Fibroblast of the conjunctiva (primary cell): ENCODE measurements at regions not wholly inside any gene's neighbourhood (a gene's known extent, or its start where the extent isn't known, plus 50 kb on each side); places are given as distances from the start of the nearest gene placed in this dataset.

Experiments
- DNase-seq: peaks from one replicate; pipeline ENCODE4 v3.0.0-alpha.2; 2010; ENCODE audit warnings: low read depth

DNA sequence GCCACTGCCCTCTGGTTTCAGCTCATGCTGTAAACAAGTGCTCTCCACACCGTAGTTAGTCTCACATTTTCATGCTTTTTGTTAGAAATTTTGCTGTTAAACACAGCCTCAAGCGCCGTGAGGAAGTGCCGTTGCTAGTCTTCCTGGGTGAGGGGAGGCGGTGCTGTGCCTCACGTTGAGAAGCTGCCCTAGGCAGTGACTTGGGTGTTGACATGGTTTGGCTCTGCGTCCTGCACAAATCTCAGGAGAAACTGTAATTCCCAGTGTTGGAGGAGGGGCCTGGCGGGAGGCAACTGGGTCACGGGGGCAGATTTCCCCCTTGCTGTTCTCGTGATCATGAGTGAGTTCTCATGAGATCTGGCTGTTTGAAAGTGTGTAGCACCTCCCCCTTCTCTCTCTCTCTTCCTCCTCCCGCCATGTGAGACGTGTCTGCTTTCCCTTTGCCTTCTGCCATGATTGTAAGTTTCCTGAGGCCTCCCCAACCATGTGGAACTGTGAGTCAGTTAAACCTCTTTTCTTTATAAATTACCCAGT lies 95.8 kb downstream of the ERMARD start:
- no peak for DNase-seq

DNA sequence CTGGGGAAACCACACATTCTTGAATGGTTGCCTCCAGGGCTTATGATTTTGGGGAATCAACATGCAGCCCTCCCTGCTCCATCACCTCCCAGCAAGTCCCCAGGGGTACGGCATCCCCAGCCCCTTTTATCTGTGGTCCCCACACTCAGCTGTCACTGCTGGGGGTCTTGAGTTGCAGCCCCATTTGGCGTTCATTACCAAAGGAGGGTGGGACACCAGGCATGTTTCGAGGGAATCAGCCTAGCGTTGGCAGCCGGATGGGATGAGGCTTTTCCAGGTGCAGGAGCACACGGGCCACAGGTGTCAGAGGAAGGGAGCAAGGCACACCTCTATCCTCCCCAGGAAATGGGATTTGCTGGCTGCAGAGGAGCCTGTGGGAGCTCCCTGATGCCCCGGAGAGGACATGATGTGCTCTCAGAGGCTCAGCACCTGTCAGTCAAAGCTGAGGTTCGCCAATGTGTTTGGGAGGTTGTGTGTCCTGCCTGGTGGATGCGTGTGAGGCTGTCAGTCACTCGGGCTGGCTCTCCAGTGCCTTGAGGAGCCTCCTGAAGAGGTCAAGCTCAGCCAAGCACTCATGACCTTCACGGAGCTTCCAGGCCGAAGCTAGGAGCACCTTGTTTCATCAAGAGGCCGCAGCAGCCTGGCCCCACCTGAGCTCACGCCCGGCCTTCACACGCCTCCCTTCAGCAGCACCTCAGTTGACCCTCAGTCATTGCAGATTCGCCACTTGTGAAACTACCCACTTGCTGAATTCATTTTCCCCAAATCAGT lies 95.0 kb downstream of the ERMARD start:
- no peak for DNase-seq

DNA sequence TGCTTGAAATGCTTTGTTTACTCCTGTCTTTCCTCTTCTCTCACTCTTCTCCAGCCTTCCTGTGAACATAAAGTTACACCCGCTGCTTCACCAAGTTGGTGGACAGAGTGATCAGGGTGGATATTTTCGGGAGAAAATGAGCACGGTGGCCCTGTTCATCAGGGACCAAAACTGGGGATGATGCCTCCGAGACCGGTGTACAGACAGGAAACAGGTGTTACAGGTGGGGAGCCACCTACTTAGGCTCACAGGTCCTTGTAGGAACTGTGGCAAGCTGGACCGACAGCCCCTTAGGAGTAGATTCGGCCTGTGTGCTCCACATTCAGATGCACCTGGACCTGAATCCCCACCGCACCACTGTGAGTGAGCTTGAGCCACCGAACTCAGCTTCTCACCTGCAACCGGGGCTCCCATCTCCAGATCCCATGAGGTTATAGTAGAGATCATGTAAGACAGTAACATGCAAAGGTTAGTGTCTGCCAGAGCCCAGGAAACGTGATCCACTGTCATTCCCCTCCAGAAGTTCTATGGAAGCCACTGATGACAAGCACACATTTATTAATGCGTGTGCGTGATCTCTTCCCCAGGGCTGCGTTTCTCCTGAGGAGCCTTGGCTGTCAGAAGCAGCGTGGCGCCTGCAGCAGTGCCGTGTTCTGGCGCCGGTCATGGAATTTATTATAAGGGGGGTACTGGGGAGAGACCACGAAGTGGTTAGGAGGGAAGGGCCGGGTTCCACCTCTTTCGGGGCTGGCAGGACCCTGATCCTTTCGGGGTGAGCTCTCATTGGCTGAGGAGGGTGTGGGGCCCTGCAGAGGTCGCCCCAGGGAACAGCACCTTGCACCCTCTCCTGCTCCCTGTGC lies 94.2 kb downstream of the ERMARD start:
- DNase-seq, result no peak

DNA sequence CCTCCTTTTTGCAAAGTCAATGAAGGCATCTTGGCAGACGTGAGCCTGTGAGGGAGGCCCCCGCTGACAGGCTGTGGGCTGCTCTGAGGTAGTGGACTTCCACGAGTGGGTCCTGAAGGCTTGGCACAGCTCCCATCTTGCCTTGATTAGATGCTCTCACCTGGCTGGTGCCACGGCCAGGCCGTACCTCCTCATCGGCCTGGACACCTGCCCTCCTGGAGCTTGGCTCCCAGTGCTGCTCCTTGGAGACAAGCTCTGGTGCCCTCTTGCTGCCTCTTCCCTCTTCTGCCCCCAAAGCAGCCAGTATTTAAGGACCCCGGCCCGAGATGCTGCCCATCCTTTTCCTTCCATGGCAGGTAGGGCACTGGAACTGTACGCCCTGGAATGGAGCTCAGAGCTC lies 93.5 kb downstream of the ERMARD start:
- no peak for DNase-seq

- no peak for DNase-seq
Observed at GRCh38 chr6:169843991-169844390, 92.6 kb downstream of the ERMARD start.

DNA sequence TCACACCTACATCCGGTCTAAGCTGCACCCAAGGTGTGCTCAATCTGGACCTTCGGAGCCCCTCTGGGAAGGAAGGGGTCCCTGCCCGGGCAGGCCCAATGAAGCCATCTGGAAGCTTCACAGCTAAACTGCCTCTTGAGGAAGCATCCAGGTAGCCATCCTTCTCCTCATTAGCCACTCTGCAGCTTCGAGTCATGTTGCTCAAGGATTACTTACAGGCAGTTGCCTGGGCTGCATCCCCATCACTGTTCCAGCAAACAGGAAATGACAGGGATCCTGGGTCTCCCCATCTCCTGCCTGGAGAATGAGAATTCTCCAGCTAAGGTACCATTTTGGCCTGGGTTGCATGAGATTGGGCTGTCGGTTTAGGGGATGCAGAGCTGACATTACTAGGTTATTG lies 91.7 kb downstream of the ERMARD start:
- no peak for DNase-seq

- DNase-seq, result no peak
Observed at GRCh38 chr6:169841907-169842606, 90.6 kb downstream of the ERMARD start.

DNA sequence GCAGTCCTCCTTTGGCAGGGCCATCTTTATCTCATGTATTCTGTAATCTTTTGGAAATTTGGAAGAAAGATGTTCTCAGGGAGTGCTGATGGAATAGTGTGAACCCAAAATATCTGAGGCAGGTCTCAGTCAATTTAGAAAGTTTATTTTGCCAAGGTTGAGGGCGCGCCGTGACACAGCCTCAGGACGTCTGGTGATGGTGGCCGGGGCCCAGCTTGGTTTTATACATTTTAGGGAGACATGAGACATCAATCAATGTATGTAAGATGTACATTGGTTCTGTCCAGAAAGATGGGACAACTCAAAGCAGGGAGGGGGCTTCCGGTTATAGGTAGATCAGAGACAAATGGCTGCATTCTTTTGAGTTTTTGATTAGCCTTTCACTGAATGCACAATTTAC lies 89.8 kb downstream of the ERMARD start:
- no peak for DNase-seq

- no peak for DNase-seq
Observed at GRCh38 chr6:169839898-169840631, 88.6 kb downstream of the ERMARD start.

- DNase-seq, result no peak
Observed at GRCh38 chr6:169839493-169839892, 88.1 kb downstream of the ERMARD start.

DNA sequence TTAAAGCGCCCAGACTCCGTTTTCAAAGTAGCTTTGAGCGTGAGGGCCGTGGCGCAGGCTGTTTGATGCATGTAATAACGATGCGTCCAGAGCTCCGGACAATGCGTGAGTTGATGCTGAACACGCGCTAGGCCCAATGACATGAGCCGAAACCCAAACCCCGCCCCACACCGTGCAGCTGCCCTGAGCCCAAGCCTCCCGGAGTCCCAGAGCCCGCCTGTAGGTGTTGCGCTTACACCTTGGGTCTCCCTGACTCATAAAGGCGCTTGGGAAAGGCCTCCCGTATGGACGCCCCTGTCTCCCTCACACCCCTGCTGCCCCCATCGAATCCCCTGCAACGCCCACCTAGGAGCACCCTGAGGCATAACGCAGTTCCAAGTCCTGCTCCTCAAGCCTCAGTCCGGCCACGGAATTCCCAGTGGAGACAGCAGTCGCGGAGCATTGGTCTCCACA lies 87.6 kb downstream of the ERMARD start:
- DNase-seq, result no peak

- no peak for DNase-seq
Observed at GRCh38 chr6:169838346-169839028, 87.1 kb downstream of the ERMARD start.

DNA sequence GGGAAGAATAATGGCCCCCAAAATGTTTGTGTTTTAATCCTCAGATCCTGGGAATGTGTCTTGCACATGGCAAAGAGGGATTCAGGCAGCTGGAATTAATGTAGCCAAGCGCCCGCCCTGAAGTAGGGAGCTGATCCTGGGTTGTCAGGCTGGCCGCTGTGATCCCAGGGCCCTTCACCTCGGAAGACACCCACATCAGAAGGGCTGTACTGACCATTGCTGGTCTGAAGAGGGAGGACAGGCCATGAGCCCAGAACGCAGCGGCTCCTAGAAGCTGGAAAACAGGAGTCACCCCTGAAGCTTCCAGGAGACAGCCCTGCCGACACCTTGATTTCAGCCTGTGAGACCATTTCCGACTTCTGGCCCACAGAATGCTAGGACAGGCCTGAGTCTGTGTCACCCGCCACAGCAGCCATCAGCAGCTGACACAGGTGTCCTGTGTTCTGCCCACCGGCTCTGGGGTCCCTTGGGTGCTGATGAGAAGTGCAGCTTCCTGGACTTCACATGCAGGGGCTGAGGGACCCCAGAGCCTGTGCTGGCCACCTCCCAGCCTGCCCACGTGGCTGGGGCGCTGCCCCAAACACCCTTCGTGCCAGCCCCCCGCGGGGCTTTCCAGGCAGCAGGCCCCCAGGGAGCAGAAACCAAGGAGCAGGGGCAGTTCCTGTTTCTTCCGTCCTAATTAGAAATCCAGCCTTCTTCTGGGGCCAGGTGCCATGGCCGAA lies 86.3 kb downstream of the ERMARD start:
- no peak for DNase-seq

DNA sequence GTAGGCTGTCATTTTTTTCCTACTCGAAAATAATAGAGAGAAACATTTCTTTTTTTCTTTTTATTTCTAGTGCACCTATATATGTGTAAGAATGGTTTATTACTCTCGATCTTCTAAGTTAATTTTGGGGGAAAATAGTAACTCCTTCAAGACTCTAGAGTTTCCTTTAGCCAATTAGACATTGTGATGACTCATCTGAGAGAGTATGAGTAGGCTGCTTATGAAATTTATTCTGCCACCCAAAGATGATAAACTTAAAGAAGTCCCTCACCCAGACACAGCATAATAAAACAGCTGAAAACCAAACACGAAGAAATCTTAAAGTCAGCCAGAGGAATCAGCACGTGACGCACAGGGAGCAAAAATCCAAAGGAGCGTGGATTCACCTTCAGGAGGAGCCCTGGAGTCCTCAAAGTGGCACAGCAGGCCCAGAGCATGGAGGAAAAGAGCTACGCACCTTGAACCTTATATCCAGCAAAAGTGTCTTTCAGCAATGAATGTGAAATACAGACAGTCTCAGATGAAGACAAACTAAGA lies 81.9 kb downstream of the ERMARD start:
- DNase-seq, result no peak

- no peak for DNase-seq
Observed at GRCh38 chr6:169832247-169832948, 81.0 kb downstream of the ERMARD start.

DNA sequence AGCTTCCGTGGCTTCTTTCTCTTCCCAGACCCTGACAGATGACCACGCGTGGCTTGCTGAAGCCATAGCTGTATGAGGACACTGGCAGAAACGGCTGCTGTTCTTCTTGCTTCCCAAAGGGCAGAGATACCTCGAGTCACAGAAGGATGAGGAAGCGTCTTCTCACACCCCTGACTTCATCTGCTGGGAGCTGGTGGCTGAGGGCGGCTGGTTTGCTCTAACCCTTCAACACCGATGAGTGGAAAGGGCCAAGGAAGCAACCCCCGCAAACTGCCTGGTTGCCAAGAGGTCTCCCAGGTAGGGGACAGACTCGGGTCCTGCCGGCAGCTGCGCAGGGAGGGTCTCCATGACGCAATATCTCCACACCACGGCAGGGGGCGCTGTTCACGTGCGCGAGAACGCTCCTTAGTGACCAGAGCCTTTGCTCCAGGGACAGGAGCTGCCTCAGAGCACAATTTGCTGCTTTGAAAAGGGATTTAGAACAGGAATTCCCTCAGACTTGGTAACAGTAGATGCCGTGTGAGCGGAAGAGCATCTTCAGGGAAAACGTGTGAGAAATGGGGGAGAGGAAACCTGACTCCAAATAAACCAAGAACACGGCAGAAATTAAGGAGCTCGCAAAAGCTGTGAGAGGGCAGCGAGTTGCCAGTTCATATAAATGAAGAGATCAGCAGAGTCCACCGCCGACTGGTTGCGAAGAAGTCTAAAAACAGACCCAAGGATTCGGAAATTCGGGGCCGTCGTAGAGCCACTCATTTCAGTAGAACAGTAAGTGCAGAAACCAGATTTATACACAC lies 80.2 kb downstream of the ERMARD start:
- DNase-seq, result peak; percentile 21
